NAMALWA (cell line): ENCODE measurements at regions not wholly inside any gene's neighbourhood (a gene's known extent, or its start where the extent isn't known, plus 50 kb on each side); places are given as distances from the start of the nearest gene placed in this dataset.

Experiments used
- DNase-seq: peaks from one replicate; pipeline ENCODE4 v3.0.0-alpha.2; 2015; ENCODE audit warnings: low spot score

DNA sequence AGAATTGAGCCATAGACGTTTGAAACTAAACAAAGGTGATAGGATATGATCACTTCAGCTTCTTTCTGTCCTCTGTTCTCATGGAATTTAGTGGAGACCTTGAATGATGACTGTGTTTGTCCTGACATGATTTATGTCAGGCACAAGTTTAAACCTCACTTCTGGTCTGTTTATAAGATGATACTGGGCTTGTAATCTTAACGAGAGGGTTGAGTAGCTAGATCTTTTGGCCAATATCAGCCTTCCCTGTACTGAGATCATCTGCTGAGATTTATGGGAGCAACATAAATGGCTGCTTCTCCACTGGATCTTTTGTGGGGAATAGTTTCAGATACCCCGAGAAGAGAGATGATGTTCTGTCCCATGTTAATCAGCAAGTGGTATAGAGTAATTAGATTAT is 121.8 kb upstream of the OBI1 start:
- no peak for DNase-seq

DNA sequence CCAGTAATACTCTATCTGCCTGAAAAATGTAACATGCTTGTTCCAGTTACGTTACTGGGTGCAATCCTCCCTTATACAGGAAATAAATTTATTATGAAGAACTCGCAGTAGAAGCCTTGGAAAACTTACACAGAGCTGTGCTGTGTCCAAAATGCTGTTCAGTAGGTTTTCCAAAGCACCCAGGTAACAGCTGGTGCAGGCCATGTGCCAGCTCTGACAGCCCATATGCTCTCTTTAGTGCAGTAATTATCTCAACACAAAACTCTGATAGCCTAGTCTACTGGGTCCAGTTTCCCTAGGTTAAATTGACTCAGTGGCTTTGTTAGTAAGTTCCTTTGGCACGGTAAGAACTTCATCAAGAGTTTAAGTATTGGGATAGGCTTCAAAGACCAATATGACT is 120.7 kb upstream of the OBI1 start:
- DNase-seq: no peak

DNA sequence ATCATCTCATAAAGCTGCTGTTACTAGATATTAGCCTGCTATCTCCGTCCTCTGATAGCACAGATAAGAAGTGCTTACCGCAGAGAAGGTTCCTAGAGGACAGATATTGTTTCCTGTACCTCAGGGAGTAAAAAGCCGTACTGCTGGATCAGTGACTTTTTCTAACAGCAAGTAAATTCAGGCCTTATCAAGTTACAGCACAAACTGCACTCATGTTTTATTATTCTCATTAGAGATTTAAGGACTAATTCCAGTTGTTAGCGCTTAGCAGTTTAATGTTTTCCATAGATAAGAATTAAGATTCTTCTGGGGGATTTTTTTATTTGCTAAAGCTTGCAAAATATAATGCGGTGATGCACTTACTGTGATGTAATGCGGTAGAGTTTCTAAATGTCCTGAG is 119.0 kb upstream of the OBI1 start:
- DNase-seq: no peak

DNA sequence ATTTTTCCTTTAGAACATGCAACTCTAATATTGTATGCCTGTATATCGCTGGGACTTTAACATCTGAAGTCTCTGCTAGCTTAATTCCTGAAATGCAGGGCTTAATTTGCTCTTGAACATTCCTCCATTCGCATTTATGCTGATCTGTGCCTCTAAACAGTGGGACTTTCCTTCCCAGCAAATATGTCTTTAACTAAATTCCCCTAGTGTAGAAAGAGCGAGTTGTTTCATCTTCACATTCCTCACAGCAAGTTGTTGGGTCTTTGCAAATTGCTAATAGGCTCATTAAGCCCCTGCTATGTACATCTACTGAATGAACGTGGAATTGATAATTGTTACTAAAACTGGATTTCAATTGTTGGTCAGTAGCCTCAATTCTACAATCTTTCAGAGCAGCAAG is 118.4 kb upstream of the OBI1 start:
- no peak for DNase-seq

DNA sequence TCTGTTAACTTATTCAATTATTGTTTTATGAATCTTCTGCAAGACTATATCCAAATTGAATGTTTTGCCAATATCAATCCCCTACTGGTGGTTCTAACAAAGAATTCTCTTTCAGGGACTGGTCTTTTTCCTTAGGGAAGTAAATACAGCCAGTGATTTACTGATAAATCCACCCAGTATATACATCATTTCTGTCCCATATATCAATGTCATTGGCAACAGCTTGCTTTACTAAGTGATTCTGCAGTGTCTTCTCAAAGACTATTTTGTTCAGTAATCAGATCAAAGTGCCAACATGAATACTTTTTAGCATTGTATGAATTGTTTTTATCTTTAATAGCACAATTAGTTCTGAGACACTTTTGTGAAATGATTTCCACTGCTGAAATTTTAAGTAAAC is 114.0 kb upstream of the OBI1 start:
- DNase-seq: no peak

DNA sequence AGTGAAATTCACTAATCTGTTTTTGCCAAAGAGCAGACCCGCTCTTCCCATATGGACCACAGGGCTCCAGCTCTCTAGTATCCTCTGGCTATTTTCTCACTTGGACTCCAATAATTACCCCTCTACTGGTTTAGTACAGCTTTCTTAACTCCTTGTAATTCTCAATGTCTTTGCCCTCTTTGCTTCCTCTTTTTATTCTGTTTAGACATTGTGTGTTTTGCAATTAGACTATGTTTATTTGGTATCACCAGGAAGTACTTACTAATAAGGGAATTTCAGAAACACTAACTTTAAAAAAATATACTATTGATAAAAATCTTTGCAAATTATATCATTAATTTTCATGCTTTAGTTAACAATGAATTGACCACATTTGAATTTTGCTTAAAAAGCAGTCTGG is 111.6 kb upstream of the OBI1 start:
- DNase-seq: no peak

DNA sequence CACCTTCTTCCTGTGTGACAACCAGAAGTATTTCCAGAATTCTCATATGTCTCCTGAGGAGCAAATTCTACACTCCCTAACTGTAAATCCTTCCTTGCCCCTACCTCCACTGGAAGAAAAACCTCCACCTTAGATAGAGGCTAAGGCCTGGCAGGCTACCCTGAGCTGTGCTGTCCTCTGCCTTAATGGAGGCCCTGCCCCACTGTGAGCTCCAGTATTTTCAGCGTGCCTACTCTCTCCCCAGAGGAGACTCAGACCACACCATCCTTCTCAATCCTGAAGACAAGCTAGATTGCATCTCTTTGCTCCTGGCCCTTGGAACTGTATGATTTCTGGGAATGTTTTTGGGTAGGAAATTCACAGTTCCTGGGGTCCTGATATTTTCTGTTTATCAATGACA is 110.0 kb upstream of the OBI1 start:
- no peak for DNase-seq

DNA sequence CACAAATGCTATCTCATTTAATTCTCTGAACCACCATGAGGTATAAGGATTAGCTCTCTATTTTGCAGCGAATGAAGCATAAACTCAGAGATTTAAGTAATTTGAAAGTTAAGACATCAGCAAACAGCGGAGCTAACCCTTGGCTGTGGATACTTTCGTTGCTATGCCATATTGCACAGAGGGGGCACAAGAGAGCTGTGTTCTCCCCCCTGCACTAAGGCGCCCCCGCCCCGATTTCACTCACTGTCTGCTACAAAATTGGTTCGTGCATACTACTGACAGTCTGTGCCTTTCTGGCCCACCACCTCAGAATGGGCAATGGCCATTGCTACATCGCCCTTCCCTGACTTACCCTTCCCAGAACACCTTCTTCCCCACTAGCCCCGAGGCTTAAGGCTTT is 105.7 kb upstream of the OBI1 start:
- no peak for DNase-seq

DNA sequence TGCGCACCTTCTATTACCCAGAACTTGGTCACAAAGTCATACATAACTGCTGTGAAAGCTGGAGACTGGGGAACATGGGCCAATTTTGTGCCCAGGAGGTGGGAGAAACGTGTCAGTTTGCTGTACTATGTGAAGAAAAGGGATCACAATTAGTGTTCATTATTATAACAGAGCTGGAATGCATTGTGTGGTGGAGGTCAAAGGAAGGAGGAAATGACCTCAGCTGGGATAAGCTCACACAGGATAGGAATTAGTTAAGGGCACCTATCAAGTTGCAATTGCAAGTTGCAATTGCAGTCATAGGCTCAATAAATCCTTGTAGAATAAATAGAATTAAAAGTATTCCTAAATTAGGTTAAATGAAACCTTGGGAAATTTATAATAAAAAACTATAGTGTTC is 103.9 kb upstream of the OBI1 start:
- DNase-seq: no peak

DNA sequence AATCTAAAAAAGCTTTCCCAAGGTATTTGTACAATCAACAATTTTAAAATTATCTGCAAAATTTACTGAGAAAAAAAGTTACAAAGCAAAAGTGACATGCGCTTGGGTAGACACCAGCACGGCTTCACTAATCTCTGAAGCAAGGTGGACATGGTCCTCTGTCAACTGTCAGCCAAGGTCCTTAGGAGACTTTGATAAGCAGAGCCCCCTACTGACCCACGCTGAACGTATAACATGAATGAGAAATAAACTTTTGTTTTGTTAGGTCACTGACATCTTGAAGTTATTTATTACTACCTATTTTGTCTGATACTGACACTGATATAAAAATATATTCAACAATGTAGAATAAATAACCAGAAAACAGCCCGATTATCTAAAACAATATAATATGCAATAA is 100.7 kb upstream of the OBI1 start:
- DNase-seq: no peak

DNA sequence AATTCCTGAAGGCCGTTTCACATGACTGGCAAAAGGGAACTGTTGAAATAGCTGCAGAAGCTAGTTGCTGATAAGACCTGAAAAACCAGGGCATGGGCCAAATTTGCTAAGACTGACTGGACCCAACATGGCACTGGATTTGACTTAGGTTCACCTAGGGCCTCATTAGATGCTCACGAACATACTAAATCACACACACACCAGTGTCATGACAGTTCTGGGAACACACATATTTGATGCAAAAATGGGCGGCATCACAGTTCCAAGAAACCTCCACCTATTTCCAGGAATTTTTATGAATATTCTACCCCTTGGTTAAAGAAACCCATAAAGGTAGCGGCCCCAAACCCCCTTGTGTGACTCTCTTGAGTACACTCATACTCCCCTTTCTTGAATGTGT is 99.6 kb upstream of the OBI1 start:
- no peak for DNase-seq

DNA sequence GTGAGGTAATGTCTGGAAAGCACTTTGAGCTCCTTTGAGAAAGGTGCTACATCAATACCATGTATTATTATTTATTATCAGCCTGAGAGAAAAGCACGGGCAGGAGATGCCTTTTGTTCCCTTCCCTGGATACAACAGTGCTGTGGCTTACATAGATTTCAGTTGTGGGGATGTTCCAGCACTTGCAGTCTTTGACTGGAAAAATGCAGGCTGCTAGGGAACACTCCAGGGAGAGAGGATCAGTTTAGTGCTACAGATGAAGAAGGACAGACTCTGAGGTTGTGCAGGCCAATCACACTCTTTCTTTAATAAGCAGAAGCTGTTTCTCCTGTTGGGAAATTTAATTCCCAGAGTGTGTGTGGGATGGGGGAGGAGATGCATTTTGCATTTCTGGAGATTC is 94.5 kb upstream of the OBI1 start:
- no peak for DNase-seq

DNA sequence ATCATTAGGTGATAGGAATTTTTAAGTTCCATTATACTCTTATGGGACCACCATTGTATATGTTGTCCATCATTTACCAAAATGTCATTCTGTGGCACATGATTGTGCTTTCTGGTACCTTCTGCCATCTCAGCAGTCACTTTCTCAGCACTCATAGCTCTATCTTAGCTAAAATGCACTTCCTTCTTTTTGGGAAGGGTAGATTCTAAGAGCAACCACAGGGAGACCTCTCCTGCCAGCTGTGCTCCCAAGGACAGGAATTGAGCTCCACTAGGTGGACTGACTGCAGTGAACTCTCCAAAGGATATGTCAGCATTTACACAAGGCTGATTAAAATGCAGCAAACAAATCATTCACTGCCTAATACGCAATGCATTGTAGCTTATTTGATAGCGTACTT is 91.8 kb upstream of the OBI1 start:
- DNase-seq: no peak

DNA sequence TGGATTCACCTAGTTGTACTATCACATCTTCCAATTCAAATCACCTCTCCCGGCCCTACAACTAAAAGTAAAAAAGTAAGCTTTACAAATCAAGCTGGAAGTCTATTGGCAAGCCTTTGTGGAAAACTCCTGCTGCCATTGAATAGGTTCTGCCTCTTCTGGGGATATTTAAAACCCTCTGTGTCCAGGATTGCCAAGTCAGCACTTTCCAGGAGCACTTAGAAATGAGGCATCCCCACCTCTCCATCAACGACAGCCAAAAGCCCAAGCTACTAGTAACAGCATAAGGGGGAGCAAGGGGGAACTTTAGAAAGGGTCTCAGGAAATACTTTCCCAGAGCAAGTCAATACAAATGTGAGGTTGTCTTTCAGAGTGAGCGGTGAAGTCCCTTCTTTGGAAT is 85.0 kb upstream of the OBI1 start:
- no peak for DNase-seq

DNA sequence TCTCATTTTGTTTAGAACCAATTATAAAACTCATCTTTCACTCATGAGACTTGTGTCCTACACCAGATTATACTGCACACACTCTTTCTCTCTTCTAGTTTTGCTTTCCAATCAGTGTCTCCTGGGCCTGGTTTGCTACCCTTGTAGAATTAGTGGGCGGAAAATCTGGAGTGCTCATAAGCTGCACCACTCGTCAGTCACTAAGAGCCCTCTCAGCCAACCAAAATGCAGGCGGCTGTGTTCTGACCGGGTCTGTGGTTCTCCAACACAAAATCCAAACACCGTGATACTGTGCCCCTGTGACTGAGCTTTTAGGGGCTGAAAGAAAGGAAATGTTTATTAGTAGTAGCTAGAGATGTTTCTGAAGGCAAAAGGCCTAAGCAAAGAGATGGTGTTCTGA is 83.7 kb upstream of the OBI1 start:
- no peak for DNase-seq

DNA sequence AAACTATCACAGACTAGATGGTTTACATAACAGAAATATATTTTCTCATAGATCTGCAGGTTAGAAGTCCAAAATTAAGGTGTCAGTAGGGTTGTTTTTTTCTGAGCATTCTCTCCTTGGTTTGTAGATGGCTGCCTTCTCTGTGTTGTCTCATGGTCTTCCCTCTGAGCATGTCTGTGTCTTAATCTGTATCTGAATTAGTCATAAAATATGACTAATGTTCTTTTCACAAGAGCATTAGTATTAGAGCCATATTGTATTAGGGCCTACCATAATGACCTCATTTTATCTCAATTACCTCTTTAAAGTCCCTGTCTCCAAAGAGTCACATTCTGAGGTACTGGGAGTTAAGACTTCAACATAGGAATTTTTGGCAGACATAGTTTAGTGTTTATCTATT is 77.2 kb upstream of the OBI1 start:
- no peak for DNase-seq

DNA sequence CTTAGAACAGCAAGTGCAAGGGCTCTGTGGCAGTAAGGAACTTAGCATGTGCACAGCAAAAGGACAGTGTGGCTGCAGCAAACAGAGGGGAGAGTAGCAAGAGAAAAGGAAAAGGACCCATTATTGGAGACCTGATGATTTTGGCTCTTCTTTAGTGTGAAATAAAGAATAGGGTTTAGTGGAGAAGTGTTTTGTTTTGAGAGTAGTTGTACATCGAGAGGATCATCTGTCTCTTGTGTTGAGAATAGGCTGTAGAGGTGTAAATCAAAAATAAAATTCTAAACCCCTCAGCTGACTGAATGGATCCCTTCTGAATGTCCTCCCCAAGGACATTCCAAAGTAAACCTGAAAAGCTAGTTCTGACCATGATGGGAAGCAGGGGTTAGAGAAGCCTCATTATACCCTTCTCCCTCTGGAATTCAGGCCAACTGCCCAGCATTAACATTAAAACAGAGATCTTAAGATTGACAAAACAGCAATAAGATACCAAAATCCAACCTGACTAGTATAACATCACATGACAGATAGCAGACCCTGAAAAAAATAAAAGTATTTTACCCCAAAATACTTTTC is 73.6 kb upstream of the OBI1 start:
- no peak for DNase-seq

DNA sequence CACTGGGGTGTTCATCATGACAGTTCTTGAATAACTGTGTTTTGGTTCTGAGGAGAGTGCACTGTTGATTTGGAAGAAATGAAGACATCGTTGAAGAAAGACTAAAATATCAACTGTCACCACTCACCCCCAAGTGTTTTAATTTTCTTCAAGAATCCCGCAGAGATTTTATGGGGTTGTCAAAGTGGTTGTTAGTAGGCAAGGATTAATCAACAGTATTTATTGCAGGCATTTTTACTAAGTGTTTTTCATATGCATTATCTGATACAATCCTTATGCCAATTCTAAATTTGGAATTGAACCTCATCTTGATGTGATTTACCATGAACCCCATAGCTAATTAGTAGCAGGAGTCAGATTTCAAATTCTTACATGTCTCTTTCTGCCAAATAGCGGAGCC is 63.7 kb upstream of the OBI1 start:
- DNase-seq: no peak

DNA sequence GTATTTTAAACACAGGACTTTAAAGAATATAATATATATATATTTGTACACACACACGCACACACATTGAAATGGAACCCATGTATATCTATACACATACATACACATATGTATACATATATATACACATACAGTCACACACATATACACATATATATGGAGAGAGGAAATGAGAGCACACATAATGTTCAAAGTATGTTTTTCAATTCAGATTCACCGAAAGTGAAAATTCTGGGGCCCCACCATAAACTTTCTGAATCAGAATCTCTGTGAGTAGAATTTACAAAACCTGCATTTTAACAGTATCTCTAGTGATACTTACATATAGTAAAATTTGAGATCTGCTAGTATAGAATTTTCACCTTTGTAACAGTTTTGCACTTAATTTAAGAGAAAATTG is 60.4 kb upstream of the OBI1 start:
- DNase-seq: no peak

DNA sequence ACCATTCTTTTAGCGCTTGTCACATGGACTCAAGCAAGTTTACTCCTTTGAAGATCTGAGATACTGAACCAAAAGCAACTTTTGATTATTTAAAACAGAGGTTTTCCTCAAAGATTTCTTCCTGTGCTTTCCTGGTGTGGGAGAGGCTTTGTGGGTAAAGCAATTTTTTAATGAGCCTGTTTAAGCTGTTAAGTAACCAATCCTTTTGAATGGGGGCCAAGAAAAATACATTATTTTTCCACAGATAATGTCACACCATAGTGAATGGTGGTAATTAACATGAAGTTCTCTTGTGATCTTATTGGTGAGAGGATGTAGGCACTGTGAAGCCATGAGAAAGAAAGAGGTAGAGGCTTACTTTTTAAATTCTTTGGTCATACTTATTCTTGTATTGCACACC is 55.8 kb upstream of the OBI1 start:
- DNase-seq: no peak

DNA sequence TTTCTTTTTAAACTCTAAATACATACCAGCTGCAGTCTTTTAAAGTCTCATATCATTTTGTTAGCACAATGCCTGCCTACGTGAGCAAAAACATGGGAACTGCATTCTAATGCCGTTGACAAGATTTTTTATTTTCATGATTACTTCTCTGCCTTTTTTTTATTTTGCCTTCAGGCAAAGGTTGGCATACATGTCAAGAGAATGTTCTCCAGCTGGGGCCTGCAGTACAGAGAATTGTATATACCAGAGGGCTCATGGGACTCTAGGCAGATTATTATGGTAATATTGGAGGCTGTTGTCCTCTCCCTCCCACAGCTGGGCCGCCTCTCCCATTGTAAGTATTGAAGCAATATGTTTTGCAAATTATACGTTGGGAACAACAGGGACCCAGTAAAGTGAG is 53.9 kb upstream of the OBI1 start:
- DNase-seq: no peak

DNA sequence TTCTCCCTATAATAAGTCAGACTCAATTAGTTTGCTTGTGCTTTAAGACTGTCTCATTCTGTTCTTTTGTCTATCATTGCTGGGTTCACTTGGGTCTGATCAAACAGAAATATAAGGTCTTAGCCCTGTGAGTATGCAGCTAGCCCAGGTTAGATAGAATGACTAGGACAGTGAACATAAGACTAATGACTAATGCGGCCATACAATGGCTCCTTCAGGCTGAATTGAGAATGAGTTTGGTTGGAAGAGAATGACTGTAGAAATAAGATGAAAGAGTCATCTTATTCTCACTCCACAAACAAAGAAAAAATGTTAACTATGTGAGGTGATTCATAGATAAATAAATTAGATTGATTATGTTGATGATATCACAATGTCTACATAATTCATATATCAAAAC is 50.1 kb upstream of the OBI1 start:
- no peak for DNase-seq
